ENCODE measurements at regions not wholly inside any gene's neighbourhood (a gene's known extent, or its start where the extent isn't known, plus 50 kb on each side); places are given as distances from the start of the nearest gene placed in this dataset.

DNA sequence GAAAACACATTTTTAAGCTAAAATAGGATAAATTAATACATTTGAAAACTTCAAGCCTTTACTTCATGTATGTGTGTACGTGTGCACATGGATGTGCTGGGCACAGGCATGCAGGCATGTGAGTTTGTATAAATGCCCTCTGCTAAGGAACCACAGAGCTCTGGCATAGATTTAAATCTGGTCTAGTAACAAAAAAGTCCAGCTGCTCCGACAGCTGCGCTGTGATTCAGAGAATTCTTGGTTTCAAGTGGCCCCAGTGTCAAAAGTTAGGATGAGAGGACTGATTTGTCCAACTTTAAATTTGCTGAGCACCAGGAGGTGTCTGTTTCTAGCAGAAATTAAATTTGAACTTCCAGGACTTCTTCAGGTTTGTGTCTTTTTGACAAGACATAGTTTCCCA is 203.7 kb upstream of the TUT7 start (continued):
- TF ChIP-seq, protein P1, sequence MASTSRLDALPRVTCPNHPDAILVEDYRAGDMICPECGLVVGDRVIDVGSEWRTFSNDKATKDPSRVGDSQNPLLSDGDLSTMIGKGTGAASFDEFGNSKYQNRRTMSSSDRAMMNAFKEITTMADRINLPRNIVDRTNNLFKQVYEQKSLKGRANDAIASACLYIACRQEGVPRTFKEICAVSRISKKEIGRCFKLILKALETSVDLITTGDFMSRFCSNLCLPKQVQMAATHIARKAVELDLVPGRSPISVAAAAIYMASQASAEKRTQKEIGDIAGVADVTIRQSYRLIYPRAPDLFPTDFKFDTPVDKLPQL (IDR thresholded peaks at IDR 0.05; ENCODE audit: extremely low read depth, insufficient read length): no peak
- no peak for TF ChIP-seq TBP (optimal IDR thresholded peaks at IDR 0.05; ENCODE audit: low read depth, low read length)

DNA sequence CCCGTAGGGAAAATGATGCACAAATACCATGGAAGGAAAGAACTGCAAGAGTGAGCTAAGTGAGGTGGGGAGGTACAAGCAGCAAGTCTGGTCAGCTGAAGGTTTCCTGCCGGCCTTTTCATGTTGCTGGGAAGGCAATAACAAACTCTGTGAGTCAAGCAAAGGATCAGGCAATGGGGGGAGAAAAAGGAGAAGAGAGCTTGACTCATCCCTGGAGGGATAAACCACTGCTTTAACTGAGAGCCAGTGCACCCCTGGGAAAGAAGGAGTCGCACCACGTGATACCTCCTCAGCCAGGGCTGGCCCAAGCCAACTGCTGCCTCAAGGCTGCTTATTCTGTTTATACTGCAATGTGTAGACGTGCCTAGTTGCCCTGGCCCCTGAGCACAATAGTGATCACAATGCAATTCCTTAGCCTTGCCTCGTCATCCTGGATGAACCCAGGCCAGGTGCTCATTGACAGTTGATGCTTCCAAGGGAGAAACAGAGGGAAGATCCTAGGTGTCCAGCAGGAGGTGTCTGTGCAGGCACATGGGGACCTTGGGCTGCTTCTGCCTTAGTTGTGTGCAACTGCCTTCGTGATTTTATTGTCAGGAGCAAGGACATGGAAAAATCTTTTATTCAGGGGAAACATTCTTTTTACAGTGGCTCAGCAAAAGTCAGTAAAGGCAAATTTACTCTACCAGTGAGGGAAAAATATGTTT is 203.0 kb upstream of the TUT7 start:
- BruUV-seq (replicated peaks): no TSS peak
- no peak for FAIRE-seq
- no peak for TF ChIP-seq ZC3H8 (IDR thresholded peaks at IDR 0.05)
- TF ChIP-seq, protein P2, sequence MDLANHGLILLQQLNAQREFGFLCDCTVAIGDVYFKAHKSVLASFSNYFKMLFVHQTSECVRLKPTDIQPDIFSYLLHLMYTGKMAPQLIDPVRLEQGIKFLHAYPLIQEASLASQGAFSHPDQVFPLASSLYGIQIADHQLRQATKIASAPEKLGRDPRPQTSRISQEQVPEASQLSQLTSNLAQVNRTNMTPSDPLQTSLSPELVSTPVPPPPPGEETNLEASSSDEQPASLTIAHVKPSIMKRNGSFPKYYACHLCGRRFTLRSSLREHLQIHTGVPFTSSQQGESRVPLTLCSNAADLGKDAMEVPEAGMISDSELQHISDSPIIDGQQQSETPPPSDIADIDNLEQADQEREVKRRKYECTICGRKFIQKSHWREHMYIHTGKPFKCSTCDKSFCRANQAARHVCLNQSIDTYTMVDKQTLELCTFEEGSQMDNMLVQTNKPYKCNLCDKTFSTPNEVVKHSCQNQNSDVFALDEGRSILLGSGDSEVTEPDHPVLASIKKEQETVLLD (IDR thresholded peaks at IDR 0.05): no peak
- TF ChIP-seq CSDE1 (IDR thresholded peaks at IDR 0.05): no peak
- no peak for TF ChIP-seq POLR2H (tag; IDR thresholded peaks at IDR 0.05; ENCODE audit: low read depth)
- TF ChIP-seq POLR2AphosphoS2 (IDR thresholded peaks at IDR 0.05; ENCODE audit: low read length): no peak
- TF ChIP-seq, protein P3, sequence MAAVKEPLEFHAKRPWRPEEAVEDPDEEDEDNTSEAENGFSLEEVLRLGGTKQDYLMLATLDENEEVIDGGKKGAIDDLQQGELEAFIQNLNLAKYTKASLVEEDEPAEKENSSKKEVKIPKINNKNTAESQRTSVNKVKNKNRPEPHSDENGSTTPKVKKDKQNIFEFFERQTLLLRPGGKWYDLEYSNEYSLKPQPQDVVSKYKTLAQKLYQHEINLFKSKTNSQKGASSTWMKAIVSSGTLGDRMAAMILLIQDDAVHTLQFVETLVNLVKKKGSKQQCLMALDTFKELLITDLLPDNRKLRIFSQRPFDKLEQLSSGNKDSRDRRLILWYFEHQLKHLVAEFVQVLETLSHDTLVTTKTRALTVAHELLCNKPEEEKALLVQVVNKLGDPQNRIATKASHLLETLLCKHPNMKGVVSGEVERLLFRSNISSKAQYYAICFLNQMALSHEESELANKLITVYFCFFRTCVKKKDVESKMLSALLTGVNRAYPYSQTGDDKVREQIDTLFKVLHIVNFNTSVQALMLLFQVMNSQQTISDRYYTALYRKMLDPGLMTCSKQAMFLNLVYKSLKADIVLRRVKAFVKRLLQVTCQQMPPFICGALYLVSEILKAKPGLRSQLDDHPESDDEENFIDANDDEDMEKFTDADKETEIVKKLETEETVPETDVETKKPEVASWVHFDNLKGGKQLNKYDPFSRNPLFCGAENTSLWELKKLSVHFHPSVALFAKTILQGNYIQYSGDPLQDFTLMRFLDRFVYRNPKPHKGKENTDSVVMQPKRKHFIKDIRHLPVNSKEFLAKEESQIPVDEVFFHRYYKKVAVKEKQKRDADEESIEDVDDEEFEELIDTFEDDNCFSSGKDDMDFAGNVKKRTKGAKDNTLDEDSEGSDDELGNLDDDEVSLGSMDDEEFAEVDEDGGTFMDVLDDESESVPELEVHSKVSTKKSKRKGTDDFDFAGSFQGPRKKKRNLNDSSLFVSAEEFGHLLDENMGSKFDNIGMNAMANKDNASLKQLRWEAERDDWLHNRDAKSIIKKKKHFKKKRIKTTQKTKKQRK (IDR thresholded peaks at IDR 0.05; ENCODE audit: borderline replicate concordance, low read depth, low read length): no peak
- TF ChIP-seq, protein P4, sequence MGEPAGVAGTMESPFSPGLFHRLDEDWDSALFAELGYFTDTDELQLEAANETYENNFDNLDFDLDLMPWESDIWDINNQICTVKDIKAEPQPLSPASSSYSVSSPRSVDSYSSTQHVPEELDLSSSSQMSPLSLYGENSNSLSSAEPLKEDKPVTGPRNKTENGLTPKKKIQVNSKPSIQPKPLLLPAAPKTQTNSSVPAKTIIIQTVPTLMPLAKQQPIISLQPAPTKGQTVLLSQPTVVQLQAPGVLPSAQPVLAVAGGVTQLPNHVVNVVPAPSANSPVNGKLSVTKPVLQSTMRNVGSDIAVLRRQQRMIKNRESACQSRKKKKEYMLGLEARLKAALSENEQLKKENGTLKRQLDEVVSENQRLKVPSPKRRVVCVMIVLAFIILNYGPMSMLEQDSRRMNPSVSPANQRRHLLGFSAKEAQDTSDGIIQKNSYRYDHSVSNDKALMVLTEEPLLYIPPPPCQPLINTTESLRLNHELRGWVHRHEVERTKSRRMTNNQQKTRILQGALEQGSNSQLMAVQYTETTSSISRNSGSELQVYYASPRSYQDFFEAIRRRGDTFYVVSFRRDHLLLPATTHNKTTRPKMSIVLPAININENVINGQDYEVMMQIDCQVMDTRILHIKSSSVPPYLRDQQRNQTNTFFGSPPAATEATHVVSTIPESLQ (CRISPR knock-in tag; IDR thresholded peaks at IDR 0.05): no peak
- TF ChIP-seq ZNF217 (CRISPR knock-in tag; IDR thresholded peaks at IDR 0.05): no peak
- TF ChIP-seq, protein P5, sequence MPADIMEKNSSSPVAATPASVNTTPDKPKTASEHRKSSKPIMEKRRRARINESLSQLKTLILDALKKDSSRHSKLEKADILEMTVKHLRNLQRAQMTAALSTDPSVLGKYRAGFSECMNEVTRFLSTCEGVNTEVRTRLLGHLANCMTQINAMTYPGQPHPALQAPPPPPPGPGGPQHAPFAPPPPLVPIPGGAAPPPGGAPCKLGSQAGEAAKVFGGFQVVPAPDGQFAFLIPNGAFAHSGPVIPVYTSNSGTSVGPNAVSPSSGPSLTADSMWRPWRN (IDR thresholded peaks at IDR 0.05; ENCODE audit: low read depth): no peak
- TF ChIP-seq ZNF212 (CRISPR knock-in tag; IDR thresholded peaks at IDR 0.05): no peak
- TF ChIP-seq ZNF175 (CRISPR knock-in tag; IDR thresholded peaks at IDR 0.05; ENCODE audit: low read depth): no peak

More for the DNA sequence above, 203.0 kb upstream of the TUT7 start:
- Histone ChIP-seq H3K4me1 (replicated peaks in 1 of 2; ENCODE audit: control insufficient read depth in 2 of 2, insufficient read depth in 2 of 2, low read length in 2 of 2) (no peaks in the 10 kb centered on the region), H3K9me3 (replicated peaks; ENCODE audit: control insufficient read depth, insufficient read depth, low read depth, low read length) (no peaks in the 10 kb centered on the region), H4K20me1 (replicated peaks; ENCODE audit: control insufficient read depth, insufficient read depth, low read length) (no peaks in the 10 kb centered on the region), H3K9ac (ENCODE audit: insufficient read depth in 1 of 2, low read depth in 2 of 2, low read length in 2 of 2) (no peak overlapping the region), H3K36me3 (ENCODE audit: control insufficient read depth, insufficient read depth, low read length) (no peaks in the 10 kb centered on the region), H2AFZ (ENCODE audit: low read depth, low read length) (no peak overlapping the region), H3K4me2 (ENCODE audit: insufficient read depth, low read length) (no peak overlapping the region), H3K27ac (ENCODE audit: extremely low read depth, low read depth, low read length) (no peak overlapping the region), H3K27me3 (ENCODE audit: control insufficient read depth in 2 of 2, insufficient read depth in 2 of 2, low read length in 2 of 2) (peaks cover 0 to 4% of the 10 kb centered on the region in 2 experiments; a peak in 2 of 5 replicates), H3K4me3 (no peak overlapping the region), H3K9me1 (ENCODE audit: control insufficient read depth, insufficient read depth, low read length) (no peaks in the 10 kb centered on the region), H3K79me2 (ENCODE audit: control insufficient read depth, insufficient read depth, low read length) (no peaks in the 10 kb centered on the region)
- POLR2A ChIA-PET: interaction anchor here (0.7 kb wide), 1 partner anchor 38 kb away, joined by 5 read pairs; no protein-coding TSS in a partner anchor
- no peak for ATAC-seq
- no peak for DNase-seq (ENCODE audit: extremely low read depth in 1 of 4, low spot score in 3 of 4)
- intact Hi-C loops (cut with micrococcal nuclease): no loop called here
- 0% methylated on average over 7 of the region's 7 CpGs for WGBS (ENCODE audit: insufficient coverage, low coverage, missing lambda C conversion rate)
- CTCF ChIA-PET (ENCODE audit: low intra/inter-chr PET ratio): no interaction called here
- in situ Hi-C loops (cut with MboI): no loop called here

Measured in K562 (cell line).